Left kidney (tissue), 1 donor: ENCODE measurements at regions not wholly inside any gene's neighbourhood (a gene's known extent, or its start where the extent isn't known, plus 50 kb on each side); places are given as distances from the start of the nearest gene placed in this dataset.
A peak's percentile ranks its signal among the peaks of the same experiment; 100 is the strongest.
"Not testable (repeated sequence)": the region's sequence is repeated elsewhere in the genome, so short reads cannot be mapped to it uniquely, and the experiment has no call there.

Experiments
- DNase-seq: peaks from one replicate; pipeline ENCODE4 v3.0.0-alpha.2; 2013

DNA sequence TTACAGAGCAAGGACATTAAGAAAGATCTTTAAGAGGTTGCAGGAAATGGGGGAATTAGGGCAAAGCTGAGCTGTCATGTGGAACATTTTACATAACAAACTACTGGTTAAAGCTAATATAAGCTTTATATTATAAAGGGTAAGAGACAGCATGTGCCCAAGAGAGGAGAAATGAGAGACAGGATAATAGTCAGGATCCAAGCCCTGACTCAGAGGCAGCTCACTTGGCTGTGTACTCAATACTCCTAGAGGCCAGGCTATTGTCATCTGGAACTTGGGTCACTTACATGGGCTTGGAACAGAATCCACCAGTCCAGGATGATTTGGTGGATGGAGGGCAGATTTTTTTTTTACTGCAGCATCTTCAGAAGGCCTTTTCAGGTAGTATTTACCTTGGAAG, 418.6 kb upstream of the ZMIZ1 start:
- no peak for DNase-seq

- DNase-seq = no peak
Measured at GRCh38 chr10:78651287-78651686, 417.5 kb upstream of the ZMIZ1 start.

GRCh38 chr10:78653555-78653954, 415.2 kb upstream of the ZMIZ1 start:
- no peak for DNase-seq

GRCh38 chr10:78654047-78654590, 414.6 kb upstream of the ZMIZ1 start:
- no peak for DNase-seq

DNA sequence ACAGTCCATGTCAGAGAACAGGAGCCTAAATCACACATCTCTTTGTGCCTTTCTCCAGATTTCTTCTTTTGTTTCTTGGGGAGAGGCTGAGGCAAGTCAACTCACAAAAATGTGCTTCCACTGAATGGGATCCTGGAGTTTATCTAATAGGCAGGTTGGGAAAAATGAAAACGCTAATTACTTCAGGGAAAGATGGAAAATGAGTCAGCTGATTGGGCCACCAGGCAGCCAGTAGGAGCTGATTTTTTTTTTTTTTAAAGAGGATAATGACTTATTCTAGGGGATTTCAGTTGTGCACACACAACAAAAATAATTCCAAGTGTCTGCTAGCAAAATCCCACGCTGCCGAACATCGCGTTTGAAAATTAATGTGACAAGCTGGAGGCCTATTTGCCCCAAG, 412.8 kb upstream of the ZMIZ1 start:
- no peak for DNase-seq

- peak; percentile 89 for DNase-seq
Measured at GRCh38 chr10:78656417-78657162, 412.2 kb upstream of the ZMIZ1 start.

DNA sequence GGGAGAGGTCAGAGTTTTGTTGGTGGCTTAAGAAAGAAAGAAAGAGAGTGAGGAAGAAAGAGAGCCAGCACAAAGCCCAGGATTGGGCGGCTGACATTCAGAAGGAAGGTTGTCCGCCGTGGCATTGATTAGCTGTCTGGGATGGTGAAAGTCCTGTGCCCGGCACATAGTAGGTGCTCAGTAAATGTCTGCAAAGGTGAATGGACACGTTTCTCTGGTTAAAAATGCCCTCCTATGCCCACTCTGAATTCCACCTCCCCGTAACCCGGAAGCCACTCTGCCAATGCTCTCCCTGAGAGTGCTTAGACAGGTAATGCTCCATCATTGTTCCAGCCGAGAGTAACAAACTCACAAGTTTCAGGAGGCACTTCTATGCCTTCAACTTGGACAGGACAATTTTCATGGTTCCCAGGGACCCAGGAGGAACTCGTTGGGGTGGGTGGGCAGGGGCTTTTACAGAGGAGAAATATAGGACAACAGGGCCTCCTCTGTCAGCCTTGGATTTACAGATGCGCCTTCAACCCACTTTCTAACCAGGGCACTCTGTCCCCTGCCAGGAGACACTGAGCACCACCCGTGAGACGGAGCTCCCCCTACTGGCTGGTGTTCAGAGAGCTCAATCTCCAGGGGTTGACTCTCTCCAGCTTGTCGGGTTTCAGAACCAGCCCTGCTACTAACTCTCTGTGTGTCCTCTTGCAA, 411.5 kb upstream of the ZMIZ1 start:
- peak; percentile 68 for DNase-seq

- no peak for DNase-seq
Measured at GRCh38 chr10:78657862-78658165, 411.0 kb upstream of the ZMIZ1 start.

- no peak for DNase-seq
Measured at GRCh38 chr10:78658645-78659597, 409.8 kb upstream of the ZMIZ1 start.

GRCh38 chr10:78659598-78659967, 409.2 kb upstream of the ZMIZ1 start:
- no peak for DNase-seq

DNA sequence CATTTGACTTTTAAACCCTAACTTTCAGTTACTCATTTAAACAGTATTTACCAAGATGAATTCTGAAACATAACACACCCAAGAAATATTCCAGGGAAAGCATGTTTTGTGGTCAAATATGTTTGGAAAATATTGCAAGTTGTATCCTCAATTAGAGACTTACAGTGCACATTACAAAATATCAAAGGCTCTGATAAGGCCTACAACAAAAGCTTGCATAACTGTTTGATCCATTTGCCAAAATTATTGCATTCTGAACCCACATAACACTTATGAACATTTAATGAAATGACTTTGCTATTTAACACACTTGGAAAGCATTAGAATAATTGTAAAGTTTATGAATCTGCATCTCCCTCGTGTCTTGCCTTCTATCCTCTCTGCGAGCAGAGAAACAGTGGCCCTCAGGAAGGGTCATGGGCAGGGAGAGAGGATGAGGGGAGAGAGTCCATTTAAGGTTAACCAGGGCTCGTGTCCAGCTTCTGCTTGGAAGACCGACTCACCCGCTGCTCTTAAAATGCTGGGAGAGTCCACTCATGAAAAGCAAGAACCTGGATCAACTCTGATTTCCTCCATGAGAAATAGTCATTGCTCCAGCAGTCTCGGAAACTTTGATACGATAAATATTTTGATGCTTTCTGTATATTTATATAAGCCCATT, 408.2 kb upstream of the ZMIZ1 start:
- DNase-seq = no peak

- DNase-seq = no peak
Measured at GRCh38 chr10:78663721-78664120, 405.0 kb upstream of the ZMIZ1 start.

DNA sequence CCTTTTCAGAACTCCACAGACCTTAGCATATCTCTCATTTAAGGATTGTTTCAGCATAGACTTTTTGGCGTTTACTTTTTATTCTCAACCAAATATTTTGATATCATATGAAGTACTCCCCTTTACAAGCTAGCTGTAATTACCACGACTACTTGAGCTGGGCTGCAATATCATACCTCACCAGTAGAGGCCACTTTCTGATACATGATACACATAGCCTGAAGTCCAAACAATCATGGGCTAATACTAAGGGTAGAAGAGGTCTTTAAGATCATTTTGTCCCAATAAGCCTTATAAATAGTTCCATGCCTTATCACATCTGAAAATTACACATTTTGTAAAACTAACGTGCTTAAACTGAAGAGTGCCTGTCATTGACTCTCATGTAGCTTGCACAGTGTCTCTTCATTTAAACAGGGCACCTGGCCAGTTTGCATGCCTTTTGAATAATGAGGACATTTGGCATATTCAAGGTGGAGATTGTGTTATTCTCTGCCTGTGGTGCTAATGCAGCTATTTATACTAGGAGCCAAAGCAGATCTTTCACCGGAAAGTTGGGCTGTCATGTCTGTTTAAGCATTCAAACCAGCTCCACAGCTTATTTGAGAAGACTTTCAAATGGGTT, 403.7 kb upstream of the ZMIZ1 start:
- DNase-seq = no peak

GRCh38 chr10:78672918-78673317, 395.8 kb upstream of the ZMIZ1 start:
- no peak for DNase-seq

- DNase-seq = not testable (repeated sequence)
Measured at GRCh38 chr10:78681141-78681540, 387.6 kb upstream of the ZMIZ1 start.

- not testable (repeated sequence) for DNase-seq
Measured at GRCh38 chr10:78681986-78682385, 386.8 kb upstream of the ZMIZ1 start.

- no peak for DNase-seq
Measured at GRCh38 chr10:78684947-78685346, 383.8 kb upstream of the ZMIZ1 start.

- no peak for DNase-seq
Measured at GRCh38 chr10:78685466-78686103, 383.2 kb upstream of the ZMIZ1 start.

DNA sequence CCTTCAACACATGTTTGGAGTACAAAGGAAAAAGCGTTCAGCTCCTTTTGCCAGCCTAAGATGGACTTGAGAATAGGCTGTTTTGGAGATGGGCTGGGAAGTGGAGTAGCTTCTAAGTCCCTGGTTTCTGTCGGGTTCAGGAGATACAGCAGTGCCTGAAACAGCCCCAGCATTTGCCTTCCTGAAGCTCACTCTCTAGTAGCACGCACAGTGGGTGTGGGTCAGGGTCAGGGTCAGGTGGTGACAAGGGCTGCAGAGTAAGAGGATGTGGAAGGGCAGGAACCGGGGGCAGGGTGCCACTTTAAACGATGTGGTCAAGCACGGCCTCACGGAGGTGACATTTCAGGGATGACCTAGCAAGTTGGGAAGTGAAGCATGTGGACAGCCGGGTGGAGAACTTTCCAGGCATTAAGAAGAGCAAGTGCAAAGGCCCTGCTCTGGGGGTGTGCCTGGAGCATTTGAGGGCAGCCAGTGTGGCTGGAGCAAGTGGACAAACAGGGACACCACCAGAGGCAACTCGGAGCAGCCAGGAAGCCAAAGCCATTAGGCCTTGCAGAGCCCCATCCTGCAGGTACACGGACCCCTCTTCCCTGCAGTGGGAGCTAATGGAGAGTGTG, 382.2 kb upstream of the ZMIZ1 start:
- no peak for DNase-seq

- DNase-seq = no peak
Measured at GRCh38 chr10:78687626-78688025, 381.1 kb upstream of the ZMIZ1 start.
